GM21515 (cell line): ENCODE measurements at regions not wholly inside any gene's neighbourhood (a gene's known extent, or its start where the extent isn't known, plus 50 kb on each side); places are given as distances from the start of the nearest gene placed in this dataset.

Experiments
- ATAC-seq: cut with Tn5 transposase; IDR thresholded peaks from one replicate; pipeline ENCODE4 v1.9.1; 2021; ENCODE audit not compliant: unreplicated experiment

GRCh38 chr6:19312241-19312978 is 524.8 kb upstream of the ID4 start:
- no peak for ATAC-seq

GRCh38 chr6:19317431-19317986 is 519.7 kb upstream of the ID4 start:
- no peak for ATAC-seq

- no peak for ATAC-seq
These were observed 518.2 kb upstream of the ID4 start for GRCh38 chr6:19319005-19319404.

DNA sequence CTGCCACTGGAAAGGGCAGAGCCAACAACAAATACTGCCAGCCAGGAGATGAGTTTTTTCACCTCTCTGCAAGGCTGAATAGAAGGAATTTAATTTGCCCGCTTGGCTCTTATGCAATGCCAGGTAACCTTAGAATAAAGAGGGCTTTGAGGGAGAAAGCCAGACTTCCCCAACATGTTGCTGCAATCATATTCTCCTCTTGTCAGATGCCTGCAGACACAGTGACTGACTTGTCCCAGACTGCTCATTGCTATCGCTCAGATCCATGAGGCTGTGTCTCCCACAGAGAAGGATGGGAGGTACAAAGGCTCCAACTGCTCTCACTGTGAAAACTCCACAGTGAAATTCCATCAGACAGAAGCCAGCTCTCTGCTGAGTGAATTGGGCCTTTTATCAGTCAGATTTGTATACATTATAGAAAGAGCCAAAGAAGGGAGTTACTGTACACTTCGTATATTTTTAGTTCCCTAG is 517.0 kb upstream of the ID4 start:
- ATAC-seq: no peak

DNA sequence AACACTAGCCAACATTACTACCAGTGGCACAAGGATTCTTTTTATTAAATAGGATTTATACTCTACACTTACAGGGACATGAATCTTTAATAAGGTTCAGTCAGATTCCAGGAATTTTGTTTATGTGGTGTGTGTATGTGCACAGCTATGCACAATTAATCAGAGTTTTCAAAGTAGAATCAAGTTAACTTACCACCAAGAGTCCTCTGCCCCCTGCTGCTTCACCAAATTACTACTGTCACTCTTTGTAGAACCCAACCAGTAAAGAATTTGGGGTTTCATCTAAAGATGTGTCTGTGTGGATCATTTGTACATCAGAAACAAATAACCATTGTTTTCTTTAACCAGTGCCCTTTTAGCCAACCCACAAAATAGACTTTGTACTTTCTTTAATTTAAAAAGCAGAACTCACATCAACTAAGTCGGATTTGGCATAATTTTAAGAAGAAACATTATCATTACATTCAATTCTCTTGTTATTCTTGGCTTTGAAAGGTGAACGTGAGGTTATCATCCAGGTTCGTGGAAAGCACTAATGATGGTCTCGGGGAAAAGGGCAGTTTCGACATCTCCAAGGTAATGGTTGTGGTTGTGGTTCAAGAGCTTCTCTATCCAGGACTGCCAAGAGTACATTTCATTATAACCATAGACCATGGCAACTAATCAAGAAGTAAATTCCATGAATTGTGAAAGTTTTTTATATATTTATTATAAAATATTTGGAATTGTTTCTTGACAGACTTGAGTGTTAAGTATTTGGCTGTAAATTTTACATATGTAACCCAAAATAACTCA is 514.3 kb upstream of the ID4 start:
- no peak for ATAC-seq

- ATAC-seq: no peak
These were observed 512.8 kb upstream of the ID4 start for GRCh38 chr6:19324376-19324775.

DNA sequence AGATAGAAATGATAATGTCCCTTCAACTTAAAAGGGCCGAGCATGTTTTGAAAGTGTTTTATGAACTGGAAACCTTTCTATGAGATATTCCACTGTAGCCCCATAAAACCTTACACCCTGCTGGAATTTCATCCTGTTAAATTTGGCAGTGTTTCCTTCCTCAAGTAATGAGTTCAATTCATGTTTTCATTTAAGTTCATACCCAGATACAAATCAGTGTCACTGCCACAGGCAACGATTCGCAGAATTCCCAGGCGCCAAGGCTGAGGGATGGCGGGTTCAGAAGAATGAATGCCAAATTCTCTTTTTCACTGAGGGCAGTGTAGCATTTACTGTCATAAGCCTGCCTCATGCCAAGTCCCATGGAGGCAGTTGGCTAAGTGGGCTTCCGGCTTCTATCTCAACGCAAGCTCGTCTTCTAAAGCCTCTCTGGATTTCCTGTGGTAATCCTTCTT is 511.8 kb upstream of the ID4 start:
- no peak for ATAC-seq

- ATAC-seq: no peak
These were observed 509.9 kb upstream of the ID4 start for GRCh38 chr6:19327241-19327640.

- no peak for ATAC-seq
These were observed 509.5 kb upstream of the ID4 start for GRCh38 chr6:19327661-19328060.

DNA sequence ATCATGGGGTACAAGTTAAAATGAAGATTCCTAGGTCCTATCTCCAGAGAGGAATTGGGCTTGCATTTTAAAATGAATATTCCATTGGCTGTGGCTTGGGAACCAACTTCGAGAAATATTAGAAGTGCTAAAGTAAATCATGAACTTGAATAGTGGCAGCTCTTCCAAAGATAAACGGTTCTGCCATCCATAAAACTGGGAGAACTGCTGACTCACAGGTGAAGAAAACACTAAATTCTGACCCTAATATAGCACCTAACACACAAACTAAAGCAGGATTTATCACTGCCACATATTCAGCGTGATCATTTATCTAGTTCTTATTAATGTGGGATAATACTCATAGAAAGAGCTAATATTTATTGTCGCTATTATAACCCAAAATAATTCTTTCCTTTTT is 508.1 kb upstream of the ID4 start:
- ATAC-seq: no peak

GRCh38 chr6:19331089-19331488 is 506.1 kb upstream of the ID4 start:
- ATAC-seq: no peak

DNA sequence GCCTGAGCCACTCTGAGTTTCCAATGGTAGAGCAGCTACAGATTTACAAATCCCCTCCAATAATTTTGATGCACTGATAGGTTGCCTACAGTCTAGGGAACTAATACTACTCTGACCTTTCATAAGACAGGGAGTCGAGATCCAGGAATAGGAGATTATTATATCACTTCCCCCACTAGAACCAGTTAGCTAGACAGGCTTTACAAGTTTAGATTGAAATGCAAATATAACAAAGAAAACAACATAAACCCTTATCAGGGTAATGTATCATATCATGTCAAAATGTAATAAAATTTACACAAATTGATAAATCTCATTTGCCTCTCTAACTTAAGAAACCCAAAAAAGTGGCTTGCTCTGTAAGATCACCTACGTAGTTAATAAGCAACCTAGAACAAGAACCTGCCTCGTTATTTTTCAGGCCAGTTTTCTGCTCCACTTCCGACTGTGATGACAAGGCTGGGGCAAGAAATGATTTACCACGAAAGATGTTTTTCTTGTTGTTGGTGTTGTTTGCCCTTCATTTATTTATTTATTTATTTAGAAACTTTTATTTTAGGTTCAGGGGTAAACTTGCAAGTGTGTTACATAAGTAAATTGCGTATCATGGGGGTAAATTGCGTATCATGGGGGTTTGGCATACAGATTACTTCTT is 504.2 kb upstream of the ID4 start:
- no peak for ATAC-seq

- ATAC-seq: no peak
These were observed 503.2 kb upstream of the ID4 start for GRCh38 chr6:19333936-19334335.

DNA sequence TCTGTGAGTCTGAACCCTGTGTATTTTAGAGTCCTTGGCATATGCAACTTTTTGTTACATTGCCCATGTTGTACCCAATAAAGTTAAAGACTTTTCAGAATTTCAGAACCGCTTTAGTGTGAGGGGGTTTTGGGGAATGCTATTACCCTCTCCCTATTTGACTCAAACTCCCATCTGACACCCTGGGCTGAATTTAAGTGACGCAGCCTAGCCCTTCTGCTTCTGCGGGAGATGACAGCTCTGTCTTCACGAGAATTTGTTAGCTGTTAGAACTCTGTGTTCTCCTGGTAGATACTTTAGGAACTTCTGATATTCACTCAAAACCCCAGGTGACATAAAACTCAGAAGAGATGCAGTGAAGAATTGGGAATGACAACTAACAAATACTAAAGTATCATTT is 500.6 kb upstream of the ID4 start:
- no peak for ATAC-seq

GRCh38 chr6:19337101-19337500 is 500.1 kb upstream of the ID4 start:
- no peak for ATAC-seq

GRCh38 chr6:19342616-19343015 is 494.6 kb upstream of the ID4 start:
- ATAC-seq: no peak

DNA sequence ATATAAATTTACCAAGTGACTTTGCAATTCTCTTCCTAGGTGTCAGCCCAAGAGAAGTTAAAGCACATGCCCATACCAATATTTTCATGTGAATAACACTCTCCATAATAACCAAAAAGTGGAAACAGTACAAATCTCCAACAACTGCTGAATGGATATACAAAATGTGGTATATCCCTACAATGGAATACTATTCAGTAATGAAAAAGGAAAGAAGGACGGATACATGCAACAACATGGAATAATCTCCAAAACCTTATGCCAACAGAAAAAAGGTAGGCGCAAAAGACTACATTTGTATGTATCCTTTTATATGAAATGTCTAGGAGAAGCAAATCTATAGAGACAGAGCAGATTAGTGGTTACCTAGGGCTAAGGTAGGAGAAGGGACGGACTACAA is 487.7 kb upstream of the ID4 start:
- no peak for ATAC-seq

- no peak for ATAC-seq
These were observed 483.0 kb upstream of the ID4 start for GRCh38 chr6:19354181-19354580.

DNA sequence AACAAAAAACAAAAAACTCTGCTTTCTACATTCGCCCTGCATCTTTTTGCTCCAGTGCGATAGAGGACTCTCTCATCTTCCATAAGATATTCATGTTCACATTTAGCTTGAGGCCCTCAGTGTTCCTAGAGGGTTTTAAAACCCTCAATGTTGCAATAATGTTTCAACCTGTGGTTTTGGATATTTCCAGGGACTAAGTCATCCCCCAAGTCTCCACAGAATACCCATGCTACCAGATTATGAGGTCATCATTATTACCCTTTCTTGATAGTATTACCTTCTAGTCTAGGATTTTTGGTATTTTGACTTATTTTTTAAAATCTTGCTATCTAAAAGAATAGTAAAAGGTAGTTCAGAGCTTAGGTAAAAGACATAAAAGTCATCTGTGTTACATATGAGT is 480.5 kb upstream of the ID4 start:
- no peak for ATAC-seq

DNA sequence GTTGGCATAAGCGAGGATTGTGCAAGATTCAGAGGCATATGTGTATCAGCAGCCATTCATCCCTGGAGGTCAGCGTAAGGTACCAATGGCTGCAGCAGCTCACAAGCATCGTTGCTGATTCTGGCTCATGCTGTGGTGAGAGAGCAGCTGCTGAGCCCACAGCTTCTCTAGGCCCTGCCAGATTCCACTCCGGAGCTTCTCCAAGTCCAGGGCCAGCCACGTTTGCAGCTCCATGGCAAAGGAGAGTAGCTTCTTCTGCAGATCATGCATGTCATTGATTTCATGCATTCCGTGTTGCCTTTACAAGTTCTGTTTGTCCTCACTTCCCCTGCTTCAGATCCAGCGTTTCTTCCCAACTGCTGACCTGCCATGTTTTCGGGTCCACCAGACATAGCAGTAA is 474.8 kb upstream of the ID4 start:
- no peak for ATAC-seq

- no peak for ATAC-seq
These were observed 468.7 kb upstream of the ID4 start for GRCh38 chr6:19368511-19368910.

DNA sequence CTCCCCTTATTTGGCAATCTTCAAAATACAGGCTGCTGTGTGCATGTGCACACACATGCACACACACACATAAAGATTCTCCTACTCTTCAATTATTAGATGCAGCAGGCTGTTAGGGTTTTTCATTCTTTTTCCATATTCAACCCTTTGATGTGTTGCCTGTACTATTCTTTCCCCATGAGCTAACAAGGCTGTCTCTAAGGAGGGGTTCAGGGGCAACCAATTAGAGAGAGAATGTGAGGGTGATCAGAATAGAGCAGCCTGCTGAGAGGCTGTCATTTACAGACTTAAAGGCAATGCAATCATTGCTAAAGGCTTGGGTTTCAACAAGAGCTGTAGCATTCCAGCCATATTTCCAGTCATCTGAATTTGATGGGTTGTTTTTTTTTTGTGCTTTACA is 467.4 kb upstream of the ID4 start:
- no peak for ATAC-seq
